CD4-positive, CD25-positive, alpha-beta regulatory T cell (primary cell): ENCODE measurements at regions not wholly inside any gene's neighbourhood (a gene's known extent, or its start where the extent isn't known, plus 50 kb on each side); places are given as distances from the start of the nearest gene placed in this dataset.

ENCODE experiments used
- ATAC-seq, 2 donors: fragments of 150-1000 bp; cut with Tn5 transposase; one replicate each; pipeline ENCODE4 v1.10.0; 2021; ENCODE audit warnings: low read depth in 2 of 2, moderate number of reproducible peaks in 2 of 2, moderate library complexity in 1 of 2
- DNase-seq, 3 donors: peaks; one replicate each; pipeline versions ENCODE4 v3.0.0 to v3.0.0-alpha.2; 2012 to 2022; ENCODE audit warnings: mixed read lengths in 1 of 3
- H3K27ac ChIP-seq: one replicate; pipeline ENCODE4 v1.7.0; 2013; ENCODE audit warnings: mild to moderate bottlenecking, low read length; ENCODE audit not compliant: insufficient read depth, poor library complexity, severe bottlenecking
- H3K27me3 ChIP-seq: one replicate; pipeline ENCODE4 v1.7.0; 2013; ENCODE audit warnings: low read length; ENCODE audit not compliant: control insufficient read depth, insufficient read depth
- H3K36me3 ChIP-seq: one replicate; pipeline ENCODE4 v1.7.0; 2013; ENCODE audit warnings: mild to moderate bottlenecking, low read length, moderate library complexity; ENCODE audit not compliant: control insufficient read depth, insufficient read depth
- H3K4me1 ChIP-seq: 2 replicates; pipeline ENCODE4 v1.7.0; 2013; ENCODE audit warnings: mild to moderate bottlenecking, low read length; ENCODE audit not compliant: insufficient read depth, control insufficient read depth, poor library complexity, severe bottlenecking
- H3K4me3 ChIP-seq: one replicate; pipeline ENCODE4 v1.7.0; 2013; ENCODE audit warnings: low read depth, mild to moderate bottlenecking, low read length, moderate library complexity
- H3K9me3 ChIP-seq, 2 experiments: 1 replicate in 1 of 2; 2 replicates in 1 of 2; pipeline ENCODE4 v1.7.0; 2013; ENCODE audit warnings: low read length in 2 of 2, mild to moderate bottlenecking in 1 of 2, moderate library complexity in 1 of 2; ENCODE audit not compliant: control insufficient read depth in 2 of 2
- H3K27ac Mint-ChIP-seq, 3 donors: one replicate each; pipeline ENCODE4 v1.8.0; 2020 to 2022; ENCODE audit warnings: mild to moderate bottlenecking in 3 of 3, mixed read lengths in 3 of 3, moderate library complexity in 2 of 3
- H3K27me3 Mint-ChIP-seq: one replicate; pipeline ENCODE4 v1.8.0; 2022; ENCODE audit warnings: mild to moderate bottlenecking, mixed read lengths
- H3K36me3 Mint-ChIP-seq: one replicate; pipeline ENCODE4 v1.8.0; 2020; ENCODE audit warnings: mixed read lengths
- H3K4me1 Mint-ChIP-seq, 4 donors: one replicate each; pipeline ENCODE4 v1.8.0; 2020 to 2022; ENCODE audit warnings: mixed read lengths in 4 of 4, mild to moderate bottlenecking in 1 of 4
- H3K4me3 Mint-ChIP-seq, 4 donors: one replicate each; pipeline ENCODE4 v1.8.0; 2020 to 2022; ENCODE audit warnings: mild to moderate bottlenecking in 4 of 4, mixed read lengths in 4 of 4, moderate library complexity in 3 of 4
- H3K9me3 Mint-ChIP-seq, 7 donors: one replicate each; pipeline ENCODE4 v1.8.0; 2020 to 2022; ENCODE audit warnings: mixed read lengths in 7 of 7, mild to moderate bottlenecking in 3 of 7, moderate library complexity in 2 of 7

GRCh38 chr2:107697385-107697784, 129.3 kb upstream of the RGPD4 start:
- Histone ChIP-seq H3K4me1 (no peaks in the 10 kb centered on the region), H3K9me3 (no peaks in the 10 kb centered on the region), H3K36me3 (no peaks in the 10 kb centered on the region), H3K27me3 (no peaks in the 10 kb centered on the region), H3K27ac (no peak overlapping the region), H3K4me3 (no peak overlapping the region)
- ATAC-seq (no peak), DNase-seq (no peak)
- Mint-ChIP-seq H3K27ac (no peak overlapping the region), H3K4me1 (no peaks in the 10 kb centered on the region), H3K9me3 (peaks cover 0 to 3% (median 0%) of the 10 kb centered on the region in 7 donors), H3K4me3 (no peak overlapping the region), H3K36me3 (no peaks in the 10 kb centered on the region), H3K27me3 (peaks cover 5% of the 10 kb centered on the region)

GRCh38 chr2:107698861-107699260, 127.8 kb upstream of the RGPD4 start:
- Histone ChIP-seq H3K4me3 (no peak overlapping the region), H3K27ac (no peak overlapping the region), H3K27me3 (no peaks in the 10 kb centered on the region), H3K9me3 (no peaks in the 10 kb centered on the region), H3K4me1 (no peaks in the 10 kb centered on the region), H3K36me3 (no peaks in the 10 kb centered on the region)
- Mint-ChIP-seq H3K4me3 (no peak overlapping the region), H3K9me3 (peaks cover 0 to 3% (median 0%) of the 10 kb centered on the region in 7 donors), H3K36me3 (no peaks in the 10 kb centered on the region), H3K4me1 (no peaks in the 10 kb centered on the region), H3K27me3 (peaks cover 5% of the 10 kb centered on the region), H3K27ac (no peak overlapping the region)
- DNase-seq (no peak), ATAC-seq (no peak)

- Mint-ChIP-seq H3K36me3 (no peaks in the 10 kb centered on the region), H3K27ac (no peak overlapping the region), H3K9me3 (no peaks in the 10 kb centered on the region), H3K4me3 (no peak overlapping the region), H3K27me3 (peaks cover 5% of the 10 kb centered on the region), H3K4me1 (no peaks in the 10 kb centered on the region)
- ATAC-seq, result no peak
- DNase-seq, result no peak
- Histone ChIP-seq H3K4me3 (no peak overlapping the region), H3K36me3 (no peaks in the 10 kb centered on the region), H3K27me3 (no peaks in the 10 kb centered on the region), H3K4me1 (no peaks in the 10 kb centered on the region), H3K27ac (no peak overlapping the region), H3K9me3 (no peaks in the 10 kb centered on the region)
Observed at GRCh38 chr2:107700073-107700472, 126.6 kb upstream of the RGPD4 start.

- no peaks in the 10 kb centered on the region for H3K27me3 Mint-ChIP-seq
- Histone ChIP-seq H3K36me3 (no peaks in the 10 kb centered on the region), H3K4me3 (no peak overlapping the region), H3K27ac (no peak overlapping the region), H3K27me3 (no peaks in the 10 kb centered on the region), H3K4me1 (no peaks in the 10 kb centered on the region), H3K9me3 (no peaks in the 10 kb centered on the region)
- no peak for DNase-seq
- no peaks in the 10 kb centered on the region for H3K36me3 Mint-ChIP-seq
- no peak overlapping the region for H3K4me3 Mint-ChIP-seq
- H3K27ac Mint-ChIP-seq, result no peak overlapping the region
- peaks cover 0 to 2% (median 0%) of the 10 kb centered on the region in 4 donors for H3K4me1 Mint-ChIP-seq
- no peak for ATAC-seq
- peaks cover 0 to 5% (median 0%) of the 10 kb centered on the region in 7 donors for H3K9me3 Mint-ChIP-seq
Observed at GRCh38 chr2:107711941-107712340, 114.8 kb upstream of the RGPD4 start.

GRCh38 chr2:107712857-107713256, 113.8 kb upstream of the RGPD4 start:
- no peaks in the 10 kb centered on the region for H3K27me3 Mint-ChIP-seq
- H3K4me3 ChIP-seq, result peak overlapping the region; percentile 38

GRCh38 chr2:107717661-107718060, 109.0 kb upstream of the RGPD4 start:
- H3K36me3 ChIP-seq, result no peaks in the 10 kb centered on the region
- no peak overlapping the region for H3K27ac Mint-ChIP-seq
- ATAC-seq (no peak), DNase-seq (no peak)
- H3K27me3 Mint-ChIP-seq, result no peaks in the 10 kb centered on the region
- H3K4me3 ChIP-seq, result no peak overlapping the region
- H3K4me1 Mint-ChIP-seq, result peaks cover 0 to 2% (median 0%) of the 10 kb centered on the region in 4 donors
- no peak overlapping the region for H3K27ac ChIP-seq
- H3K9me3 ChIP-seq, result no peaks in the 10 kb centered on the region
- H3K27me3 ChIP-seq, result no peaks in the 10 kb centered on the region
- H3K9me3 Mint-ChIP-seq, result peaks cover 0 to 4% (median 1%) of the 10 kb centered on the region in 7 donors
- H3K4me1 ChIP-seq, result no peaks in the 10 kb centered on the region
- H3K36me3 Mint-ChIP-seq, result no peaks in the 10 kb centered on the region
- no peak overlapping the region for H3K4me3 Mint-ChIP-seq

More at GRCh38 chr2:107712857-107713256, 113.8 kb upstream of the RGPD4 start:
- H3K27ac ChIP-seq, result no peak overlapping the region
- Mint-ChIP-seq H3K4me1 (peaks cover 0 to 2% (median 0%) of the 10 kb centered on the region in 4 donors), H3K36me3 (no peaks in the 10 kb centered on the region), H3K9me3 (peaks cover 0 to 5% (median 1%) of the 10 kb centered on the region in 7 donors), H3K4me3 (peak overlapping the region in 2 of 4 donors; percentile 16 to 44), H3K27ac (peak overlapping the region in 1 of 3 donors; percentile 62)
- H3K9me3 ChIP-seq, result no peaks in the 10 kb centered on the region
- H3K36me3 ChIP-seq, result no peaks in the 10 kb centered on the region
- H3K27me3 ChIP-seq, result no peaks in the 10 kb centered on the region
- ATAC-seq, result no peak
- no peaks in the 10 kb centered on the region for H3K4me1 ChIP-seq
- DNase-seq, result peak in 1 of 3 donors; percentile 21

GRCh38 chr2:107719141-107719540, 107.6 kb upstream of the RGPD4 start:
- Mint-ChIP-seq H3K4me3 (no peak overlapping the region), H3K9me3 (peaks cover 0 to 4% (median 0%) of the 10 kb centered on the region in 7 donors), H3K4me1 (no peaks in the 10 kb centered on the region), H3K27me3 (no peaks in the 10 kb centered on the region), H3K27ac (no peak overlapping the region), H3K36me3 (no peaks in the 10 kb centered on the region)
- no peaks in the 10 kb centered on the region for H3K4me1 ChIP-seq
- H3K4me3 ChIP-seq, result no peak overlapping the region
- H3K9me3 ChIP-seq, result no peaks in the 10 kb centered on the region
- no peaks in the 10 kb centered on the region for H3K27me3 ChIP-seq
- no peaks in the 10 kb centered on the region for H3K36me3 ChIP-seq
- no peak for ATAC-seq
- DNase-seq, result no peak
- H3K27ac ChIP-seq, result no peak overlapping the region

GRCh38 chr2:107719836-107720235, 106.9 kb upstream of the RGPD4 start:
- Histone ChIP-seq H3K4me1 (no peaks in the 10 kb centered on the region), H3K36me3 (no peaks in the 10 kb centered on the region), H3K9me3 (no peaks in the 10 kb centered on the region), H3K27ac (no peak overlapping the region), H3K4me3 (no peak overlapping the region), H3K27me3 (no peaks in the 10 kb centered on the region)
- no peaks in the 10 kb centered on the region for H3K36me3 Mint-ChIP-seq
- H3K9me3 Mint-ChIP-seq, result peaks cover 0 to 4% (median 0%) of the 10 kb centered on the region in 7 donors
- no peaks in the 10 kb centered on the region for H3K4me1 Mint-ChIP-seq
- ATAC-seq (no peak), DNase-seq (no peak)
- H3K27ac Mint-ChIP-seq, result no peak overlapping the region
- no peak overlapping the region for H3K4me3 Mint-ChIP-seq
- H3K27me3 Mint-ChIP-seq, result no peaks in the 10 kb centered on the region
